HG02763 (cell line): ENCODE measurements at regions not wholly inside any gene's neighbourhood (a gene's known extent, or its start where the extent isn't known, plus 50 kb on each side); places are given as distances from the start of the nearest gene placed in this dataset.

ENCODE experiments used
- ATAC-seq: cut with Tn5 transposase; IDR thresholded peaks from one replicate; pipeline ENCODE4 v1.9.1; 2021; ENCODE audit warnings: mild to moderate bottlenecking, moderate library complexity; ENCODE audit not compliant: unreplicated experiment

DNA sequence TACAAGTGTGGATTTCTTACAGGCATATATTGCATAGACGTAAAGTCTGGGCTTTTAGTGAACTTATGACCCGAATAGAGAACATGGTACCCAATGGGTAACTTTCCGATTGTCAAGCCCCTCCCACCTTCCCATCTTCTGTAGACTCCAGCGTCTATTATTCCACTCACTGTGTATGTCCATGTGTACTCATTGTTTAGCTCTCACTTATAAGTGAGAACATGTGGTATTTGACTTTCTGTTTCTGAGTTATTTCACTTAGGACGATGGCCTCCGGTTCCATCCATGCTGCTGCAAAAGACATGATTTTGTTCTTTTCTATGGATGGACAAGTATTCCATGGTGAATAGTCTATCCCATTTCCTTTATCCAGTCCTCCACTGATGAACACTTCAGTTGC lies 306.4 kb downstream of the CD83 start:
- ATAC-seq = no peak

DNA sequence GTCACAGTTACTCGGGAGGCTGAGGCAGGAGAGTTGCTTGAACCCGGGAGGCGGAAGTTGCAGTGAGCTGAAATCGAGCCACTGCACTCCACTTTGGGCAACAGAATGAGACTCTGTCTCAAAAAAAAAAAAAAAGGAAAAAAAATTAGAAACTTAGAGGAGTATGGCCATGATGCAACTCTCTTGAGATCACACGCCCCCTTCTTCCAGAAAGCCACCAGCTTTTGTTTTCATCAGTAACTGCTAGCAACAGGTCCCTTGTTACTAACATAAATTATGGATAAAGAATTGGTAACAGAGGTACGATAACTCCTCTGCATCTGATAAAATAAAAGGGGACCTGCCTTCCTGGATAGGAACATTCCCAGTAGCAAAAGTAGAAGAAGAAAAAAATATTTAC lies 308.2 kb downstream of the CD83 start:
- ATAC-seq = no peak

DNA sequence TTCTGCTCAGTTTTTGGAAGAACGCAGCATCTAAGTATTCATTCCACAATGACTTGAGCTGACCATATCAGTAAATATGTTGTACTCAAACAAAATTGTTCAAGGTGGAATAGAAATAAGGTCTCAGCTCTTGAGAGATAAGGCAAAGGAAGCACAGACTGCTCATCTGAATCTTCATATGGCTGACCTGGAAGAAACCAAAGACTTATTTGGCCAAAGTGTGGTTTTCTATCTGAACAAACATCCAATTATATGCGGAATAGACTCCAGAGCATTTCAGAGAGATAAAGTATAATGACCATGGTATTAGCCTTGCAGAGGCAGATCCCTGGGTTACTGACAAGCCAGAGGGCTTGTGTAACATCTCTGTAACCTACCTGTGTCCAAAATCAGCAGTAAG lies 308.7 kb downstream of the CD83 start:
- no peak for ATAC-seq

DNA sequence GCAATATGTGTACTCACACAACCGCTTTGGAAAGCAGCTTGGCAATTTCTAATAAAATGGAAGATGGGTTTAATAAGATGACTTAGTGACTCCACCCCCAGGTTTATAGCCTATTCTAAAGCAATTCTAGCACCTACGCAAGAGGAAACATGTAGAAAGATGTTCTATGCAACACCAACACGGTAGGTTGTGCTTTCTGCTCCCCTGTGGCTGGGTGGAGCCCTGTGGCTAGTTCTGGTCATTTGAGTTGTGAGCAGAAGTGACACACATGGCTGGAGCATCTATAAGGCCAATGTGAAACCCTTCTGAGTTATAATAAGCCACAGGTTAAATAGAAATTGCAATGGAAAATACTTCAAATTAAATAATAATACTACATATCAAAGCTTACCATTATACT lies 310.7 kb downstream of the CD83 start:
- ATAC-seq = no peak

DNA sequence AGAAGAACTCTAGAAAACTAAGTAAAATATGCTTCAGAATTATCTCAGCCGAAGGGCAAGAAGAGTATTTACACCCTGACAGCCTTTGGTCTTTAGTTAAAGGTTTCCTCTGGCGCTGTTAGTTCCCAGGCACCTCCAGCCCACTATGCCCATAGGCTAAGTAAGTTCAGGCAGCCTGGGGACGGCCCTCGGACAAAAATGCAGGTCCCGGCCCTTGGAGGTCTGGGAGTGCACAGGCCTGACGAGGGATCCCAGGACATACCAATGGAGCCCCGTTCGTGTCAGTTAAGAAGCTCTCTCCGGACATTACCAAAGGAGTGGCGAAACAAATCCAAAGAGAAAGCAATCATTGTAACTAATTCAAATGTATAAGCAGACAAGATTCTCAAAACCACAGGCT lies 311.8 kb downstream of the CD83 start:
- ATAC-seq = no peak

DNA sequence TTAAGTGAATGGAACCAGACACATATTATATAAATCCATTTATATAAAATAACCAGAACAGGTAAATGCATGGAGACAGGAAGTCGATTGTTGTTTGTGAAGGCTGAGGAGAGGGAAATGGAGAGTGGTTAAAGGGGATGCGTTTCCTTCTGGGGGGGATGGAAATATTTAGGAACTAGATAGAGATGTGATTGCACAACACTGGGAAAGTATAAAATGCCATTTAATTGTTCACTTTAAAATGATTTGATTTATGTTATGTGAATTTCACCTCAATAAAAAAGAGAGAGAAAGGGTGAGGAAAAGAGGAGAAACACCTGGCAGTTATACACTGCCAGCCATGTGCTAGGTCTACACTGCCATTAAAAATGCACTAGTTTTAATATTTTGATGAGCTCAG lies 312.6 kb downstream of the CD83 start:
- ATAC-seq = no peak

DNA sequence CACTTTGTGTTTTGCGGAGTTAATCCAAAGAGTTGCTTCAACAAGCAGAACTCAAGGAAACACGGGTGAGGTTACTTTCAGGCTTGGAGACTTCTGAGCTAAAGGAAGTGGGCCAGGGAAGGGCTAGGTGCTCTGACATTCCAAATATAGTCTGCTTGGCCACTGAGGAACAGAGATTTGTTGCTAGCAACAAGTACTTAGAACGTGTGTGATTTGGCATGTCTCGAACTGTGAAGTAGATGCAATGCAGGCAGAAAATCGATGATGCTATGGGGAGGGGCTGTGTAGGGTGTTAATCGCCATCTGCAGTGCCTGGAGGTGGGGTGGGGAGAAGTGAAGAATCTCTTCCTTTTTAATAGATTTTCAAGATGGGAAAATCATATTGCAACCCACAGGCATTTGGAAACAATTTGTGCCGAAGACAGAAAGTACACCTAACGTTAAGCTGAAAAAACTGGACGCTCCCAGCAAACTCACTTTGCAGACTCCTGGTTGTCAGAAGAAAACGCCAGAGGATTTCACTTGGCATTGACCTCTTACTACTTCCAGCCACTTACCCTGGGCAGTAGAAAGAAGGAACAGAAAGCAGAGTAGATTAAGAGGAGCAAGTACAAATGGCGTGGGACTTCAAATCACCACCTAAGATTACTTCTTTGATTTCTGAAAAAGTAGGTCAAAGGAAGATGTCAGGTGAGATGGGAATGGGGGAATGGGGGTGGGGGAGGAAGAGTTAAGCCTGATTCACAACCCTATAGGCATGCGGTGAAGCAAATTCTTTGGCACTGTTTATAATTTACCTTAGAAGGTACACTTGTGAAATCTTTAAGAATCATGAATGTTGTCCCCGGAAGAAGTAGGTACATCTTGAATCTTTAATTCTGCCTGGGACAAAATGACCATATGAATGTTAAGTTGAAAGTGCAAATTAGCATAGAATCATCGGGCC lies 314.1 kb downstream of the CD83 start:
- ATAC-seq = no peak

DNA sequence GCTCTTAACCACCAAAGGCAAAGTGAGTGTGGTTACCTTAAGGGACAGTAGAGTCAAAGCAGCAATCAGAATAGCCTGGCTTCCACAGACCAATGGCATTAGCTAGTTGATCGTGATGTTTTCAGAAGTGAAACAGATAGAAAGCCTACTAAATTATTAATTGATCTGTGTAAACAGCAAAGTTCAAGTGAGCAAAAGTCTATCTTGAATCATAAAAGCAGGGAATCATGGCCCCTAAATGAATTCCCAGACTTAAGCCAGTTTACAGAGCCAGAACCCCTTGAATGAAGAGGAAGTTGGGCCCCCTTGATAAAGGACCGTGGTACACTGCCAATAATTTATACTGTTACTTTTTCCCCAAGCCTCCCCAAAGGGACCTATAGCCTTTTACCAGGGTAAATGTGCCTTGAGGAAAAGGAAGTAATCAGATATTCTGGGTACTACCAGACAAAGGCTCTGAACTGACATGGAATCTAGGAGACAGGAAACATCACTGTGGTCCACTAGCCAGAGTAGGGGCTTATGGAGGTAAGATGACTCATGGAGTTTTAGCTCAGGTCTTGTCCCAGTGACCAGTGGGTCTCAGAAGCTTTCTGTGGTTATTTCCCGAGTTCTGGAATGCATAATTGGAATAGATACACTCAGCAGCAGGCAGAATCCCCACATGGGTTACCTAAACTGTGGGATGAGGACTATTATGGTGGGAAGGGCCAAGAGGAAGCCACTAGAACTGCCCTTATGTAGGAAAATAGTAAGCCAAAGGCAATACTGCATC lies 317.5 kb downstream of the CD83 start:
- no peak for ATAC-seq

DNA sequence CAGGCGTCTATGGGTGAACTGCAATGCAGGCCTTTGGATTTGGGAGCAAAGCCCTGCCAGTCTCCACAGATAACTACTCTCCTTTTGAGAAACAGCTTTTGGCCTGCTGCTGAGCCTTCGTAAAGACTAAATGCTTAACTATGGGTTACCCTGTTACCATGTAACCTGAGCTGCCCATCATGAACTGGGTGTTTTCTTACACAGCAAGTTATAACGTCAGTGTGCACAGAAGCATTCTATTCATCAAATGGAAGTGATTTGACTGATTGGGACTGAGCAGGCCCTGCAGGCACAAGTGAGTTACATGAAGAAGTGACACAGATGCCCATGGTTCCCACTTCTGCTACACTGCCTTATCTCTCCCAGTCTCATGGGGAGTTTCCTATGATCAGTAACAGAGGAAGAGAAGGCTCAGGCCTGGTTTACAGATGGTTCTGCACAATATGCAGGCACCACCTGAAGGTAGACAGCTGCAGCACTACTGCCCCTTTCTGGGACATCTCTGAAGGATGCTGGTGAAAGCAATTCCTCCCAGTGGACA lies 319.1 kb downstream of the CD83 start:
- ATAC-seq = no peak

DNA sequence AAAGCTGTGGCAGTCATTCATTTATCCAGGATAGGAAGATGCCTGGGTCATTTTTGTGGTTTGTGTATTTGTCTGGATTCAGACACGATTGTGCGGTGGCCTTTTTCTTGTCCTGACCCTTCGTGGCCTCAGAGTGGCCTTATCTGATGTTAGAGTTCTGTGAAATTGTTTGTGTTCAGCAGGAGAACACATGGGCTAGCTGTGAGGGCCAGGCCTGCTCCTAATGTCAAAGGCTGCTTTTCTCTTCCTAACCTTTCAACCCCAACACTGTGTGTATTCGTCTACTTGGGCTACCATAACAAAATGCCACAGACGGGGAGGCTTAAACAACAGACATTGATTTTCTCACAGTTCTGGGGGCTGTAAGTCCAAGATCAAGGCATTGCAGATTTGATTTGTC lies 321.8 kb downstream of the CD83 start:
- ATAC-seq = no peak

DNA sequence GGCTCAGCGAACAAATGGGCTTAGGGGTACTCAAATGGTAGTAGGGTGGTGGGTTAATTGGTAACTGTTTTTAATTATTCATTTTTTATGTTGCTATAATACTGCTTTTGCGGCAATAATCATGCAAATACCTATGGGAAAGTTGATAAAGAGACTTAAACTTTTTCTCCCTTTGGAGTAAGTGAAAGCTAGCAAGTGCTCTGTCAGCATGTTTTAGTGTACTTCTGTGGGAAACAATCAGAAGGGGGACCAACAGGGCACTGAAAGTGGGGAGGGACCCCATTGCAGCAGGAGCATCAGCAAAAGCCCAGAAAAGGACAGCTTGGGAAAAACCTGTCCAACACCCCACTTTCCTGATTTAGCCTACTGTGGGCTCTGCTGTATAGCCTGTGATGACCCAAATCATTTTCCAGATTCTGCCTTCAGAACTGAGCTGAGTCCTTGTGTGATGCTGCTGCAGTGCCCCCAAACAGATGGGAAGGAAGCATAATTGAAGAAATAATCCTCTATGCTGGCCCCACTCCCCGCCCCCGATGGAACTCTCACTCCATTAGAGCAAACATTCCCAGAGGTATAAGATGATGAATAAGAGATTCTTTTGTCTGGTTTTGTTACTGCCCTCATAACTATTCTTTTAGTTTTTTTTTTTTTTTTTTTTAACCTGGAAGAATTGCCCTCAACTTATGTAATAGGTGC lies 322.8 kb downstream of the CD83 start:
- ATAC-seq = no peak

DNA sequence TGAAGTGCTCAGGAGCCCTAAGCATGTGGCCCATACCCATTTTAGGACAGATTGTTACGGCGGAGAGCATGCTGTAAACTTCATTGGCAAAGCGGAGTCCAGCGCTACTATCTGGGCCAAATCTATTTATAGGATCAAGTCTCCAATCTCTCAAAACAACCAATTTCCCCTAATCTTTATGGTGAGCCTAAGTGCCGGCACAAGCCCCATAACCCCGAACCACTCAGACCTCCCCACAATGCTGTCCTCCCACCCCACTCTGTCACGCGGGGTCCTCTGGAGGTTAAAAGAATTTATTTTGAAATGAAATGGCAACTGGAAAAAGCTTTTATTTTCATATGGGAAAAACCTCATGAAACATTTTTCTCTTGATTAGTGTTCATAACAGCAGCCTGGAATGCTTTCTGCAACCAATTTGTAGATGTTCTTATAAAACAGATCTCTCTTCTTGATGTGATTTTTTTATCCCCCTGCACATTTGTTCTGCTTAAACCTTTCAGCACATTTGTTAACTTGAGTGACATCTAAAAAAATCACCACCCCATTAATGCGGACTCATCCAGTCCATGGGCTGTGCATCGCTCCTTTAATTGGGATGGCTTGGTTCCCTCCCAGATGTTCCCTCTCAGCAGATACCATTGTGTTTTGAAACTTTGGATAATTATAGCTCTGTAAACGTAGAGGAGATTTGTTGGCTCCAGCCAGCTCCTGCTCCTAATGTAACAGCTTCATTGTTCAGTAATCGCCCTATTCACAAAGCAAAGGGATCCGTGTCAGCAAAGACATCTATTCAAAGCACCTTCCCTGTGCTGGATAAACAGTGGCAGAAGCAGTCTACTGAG lies 323.6 kb downstream of the CD83 start:
- no peak for ATAC-seq

DNA sequence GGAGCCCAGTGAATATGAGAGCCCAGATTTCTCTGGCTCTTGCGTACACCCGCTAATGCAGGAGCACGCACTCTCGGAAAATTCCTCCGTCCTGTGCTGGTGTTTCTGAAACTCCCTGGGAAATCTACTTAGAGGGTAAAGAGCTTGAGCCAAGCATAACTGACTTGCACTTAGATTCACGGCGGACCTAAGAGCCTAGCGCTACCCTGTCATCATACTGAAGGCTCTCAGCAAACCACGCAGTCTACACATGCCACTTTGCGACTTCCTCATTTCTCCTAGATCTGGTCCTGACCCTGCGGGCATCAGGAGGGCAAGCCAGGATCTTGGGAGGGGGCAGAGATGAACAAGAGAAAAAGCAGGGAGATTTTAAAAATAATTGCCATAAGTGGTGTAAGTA lies 324.7 kb downstream of the CD83 start:
- no peak for ATAC-seq

DNA sequence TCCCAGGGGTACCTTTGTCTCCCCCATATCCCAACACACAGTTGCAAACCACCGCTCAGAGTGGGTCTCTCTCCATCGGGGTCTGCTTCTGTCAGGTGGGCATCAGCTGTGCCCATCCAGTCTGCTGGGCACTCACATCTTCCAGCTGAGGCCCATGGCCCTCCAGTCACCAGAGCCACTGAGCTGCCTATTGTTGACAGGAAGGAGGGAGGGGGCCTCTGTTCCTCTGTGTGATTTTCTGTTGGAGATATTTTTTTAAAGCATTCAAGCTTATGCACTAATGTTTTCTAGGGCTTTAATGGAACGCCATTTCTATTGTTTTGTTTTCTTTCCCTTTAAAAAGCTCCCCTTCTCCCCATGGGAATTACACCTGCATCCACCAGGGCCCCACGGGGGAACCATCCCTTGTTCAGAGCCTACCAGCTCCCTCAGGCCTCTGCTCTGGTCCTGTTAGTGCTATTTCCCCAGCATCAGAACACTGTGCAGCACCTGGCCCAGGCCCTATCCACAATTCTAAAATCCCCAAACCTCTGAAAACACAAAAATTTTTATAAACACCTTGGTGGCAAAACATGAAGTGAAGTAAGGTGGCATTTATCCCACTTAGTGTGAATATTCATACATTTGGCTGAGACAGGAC lies 326.2 kb downstream of the CD83 start:
- no peak for ATAC-seq

DNA sequence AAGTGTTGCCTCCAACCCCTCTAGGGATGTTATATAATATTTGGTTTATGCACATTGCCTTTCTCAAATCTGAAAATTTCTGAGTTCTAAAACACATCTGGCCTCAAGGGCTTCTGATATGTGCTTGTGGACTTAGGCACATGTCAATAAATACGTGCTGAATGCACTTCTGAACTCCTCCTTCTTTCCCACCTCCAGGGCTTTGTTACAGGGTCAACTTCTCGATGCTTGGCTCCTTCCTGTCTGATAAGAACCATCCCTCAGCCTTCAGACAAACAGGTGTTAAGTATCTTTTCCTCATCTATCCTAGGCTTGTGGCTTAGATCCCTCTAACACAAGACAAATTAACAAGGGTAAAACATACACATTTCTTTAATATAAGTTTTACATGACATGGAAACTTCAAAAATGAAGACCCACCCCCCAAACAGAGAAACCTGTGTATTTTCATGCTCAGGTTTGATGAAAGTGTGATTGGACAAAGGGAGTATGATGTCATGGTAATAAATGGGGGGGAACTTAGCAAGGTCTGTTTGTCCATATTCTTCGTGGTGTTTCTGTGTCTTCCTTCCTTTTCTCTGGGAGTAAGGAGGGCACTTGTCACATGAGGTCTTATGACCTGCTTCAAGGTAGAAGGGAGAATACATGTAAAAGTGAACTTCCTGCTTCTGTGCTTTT lies 326.9 kb downstream of the CD83 start:
- no peak for ATAC-seq

DNA sequence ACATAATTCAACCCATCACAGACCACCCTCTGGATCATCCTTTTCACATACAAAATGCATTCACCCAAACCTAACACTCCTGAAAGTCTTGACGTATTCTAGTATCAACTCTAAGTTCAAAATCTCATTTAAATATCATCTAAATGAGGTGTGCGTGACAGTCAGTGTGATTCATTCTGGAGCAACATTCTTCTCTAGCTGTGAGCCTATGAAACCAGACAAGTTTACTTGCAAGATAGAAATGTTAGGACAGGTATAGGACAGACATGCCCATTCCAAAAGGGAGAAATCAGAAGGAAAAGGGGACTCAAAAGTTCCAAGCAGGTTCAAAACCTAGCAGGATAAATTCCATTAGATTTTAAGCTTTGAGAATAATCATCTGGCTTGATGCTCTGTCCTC lies 329.7 kb downstream of the CD83 start:
- ATAC-seq = no peak

DNA sequence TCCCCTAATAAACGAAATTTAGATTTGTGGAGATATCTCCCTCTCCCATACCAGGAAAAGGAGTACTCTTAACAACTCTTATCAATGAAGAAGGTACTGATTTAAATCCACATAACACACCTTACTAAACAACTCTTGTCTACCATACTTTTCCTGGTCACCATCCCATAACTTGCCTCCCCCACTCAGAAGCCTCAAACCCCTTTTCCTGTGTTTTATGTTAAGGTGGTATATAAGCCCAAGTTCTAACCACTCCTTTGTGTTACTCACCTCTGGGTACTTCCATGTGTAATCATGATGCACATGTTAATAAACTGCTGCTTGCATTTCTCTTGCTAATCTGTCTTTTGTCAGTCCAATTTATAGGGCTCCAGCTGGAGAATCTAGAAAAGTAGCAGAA lies 330.7 kb downstream of the CD83 start:
- ATAC-seq = no peak

DNA sequence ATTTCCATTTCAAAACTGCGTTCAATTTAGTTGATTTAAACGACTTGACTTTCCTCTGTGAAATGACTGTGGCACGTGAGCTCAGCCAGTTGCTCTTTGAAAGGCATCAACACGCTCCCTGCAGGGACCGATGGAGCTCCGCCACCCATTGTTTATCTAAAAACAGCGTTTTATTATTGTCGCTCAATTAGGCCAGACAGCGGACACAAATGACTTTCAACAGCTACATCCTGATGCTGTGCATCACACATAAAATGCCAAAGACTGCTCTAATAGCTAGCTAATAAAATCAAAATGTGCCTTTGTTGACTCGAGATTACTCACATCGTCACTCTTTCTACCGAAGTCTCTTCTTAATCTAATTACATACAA lies 332.5 kb downstream of the CD83 start:
- ATAC-seq = no peak

DNA sequence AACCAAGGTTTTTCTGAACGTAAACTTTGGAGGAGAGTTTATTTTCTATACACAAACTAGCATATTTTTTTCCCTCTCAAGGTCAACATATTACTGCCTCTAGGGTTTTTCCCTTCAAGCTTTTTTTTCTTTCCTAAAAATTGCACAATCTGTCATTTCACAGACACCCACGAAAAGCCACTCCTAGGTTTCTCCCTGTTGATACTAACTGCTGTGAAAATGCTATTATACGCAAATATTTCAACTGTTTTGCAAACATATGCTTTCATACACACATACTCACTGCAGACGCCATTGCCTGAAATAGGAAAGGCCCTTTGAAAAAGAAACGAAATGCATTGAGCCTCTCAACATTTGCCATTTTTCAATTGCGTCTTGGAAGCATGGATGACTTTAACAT lies 333.0 kb downstream of the CD83 start:
- no peak for ATAC-seq
